OCI-LY7 (cell line): ENCODE measurements at regions not wholly inside any gene's neighbourhood (a gene's known extent, or its start where the extent isn't known, plus 50 kb on each side); places are given as distances from the start of the nearest gene placed in this dataset.

Experiments
- BruUV-seq: library from RNA; stranded (reverse); fragments of 400-500 nt; replicated peaks from 2 replicates; lab custom pipeline; 2021; lab: Mats Ljungman, UMichigan
- CTCF ChIA-PET: fragments of 300-600 bp; sonication (Branson Sonifier 250); formaldehyde crosslinking; loops from one replicate; lab custom pipeline; 2022; ENCODE audit warnings: antibody characterized with exemption; ENCODE audit not compliant: unreplicated experiment; lab: Charles Lee
- POLR2A ChIA-PET: fragments of 300-600 bp; sonication (Branson Sonifier 250); formaldehyde crosslinking; loops from one replicate; lab custom pipeline; 2022; ENCODE audit warnings: antibody characterized with exemption; lab: Charles Lee
- DNase-seq: peaks from one replicate; pipeline ENCODE4 v3.0.0-alpha.2; 2015; ENCODE audit warnings: low spot score
- H2AFZ ChIP-seq: fragments of 200-600 bp; sonication (generic), shearing (Covaris generic); 2 replicates; pipeline ENCODE4 v1.6.1; 2014; ENCODE audit warnings: mild to moderate bottlenecking, antibody characterized with exemption, low read length, moderate library complexity
- H3K27ac ChIP-seq: fragments of 200-600 bp; sonication (generic); 2 replicates; pipeline ENCODE4 v1.5.1; 2014; ENCODE audit warnings: mixed run types, low read depth, mild to moderate bottlenecking, moderate library complexity, low read length, inconsistent platforms; ENCODE audit not compliant: poor library complexity, severe bottlenecking
- H3K36me3 ChIP-seq: fragments of 200-600 bp; sonication (generic); 2 replicates; pipeline ENCODE4 v1.6.1; 2014; ENCODE audit warnings: mild to moderate bottlenecking, antibody characterized with exemption, low read length, moderate library complexity, mixed read lengths; ENCODE audit not compliant: insufficient read depth
- H3K4me1 ChIP-seq: fragments of 200-600 bp; sonication (generic); 2 replicates; pipeline ENCODE4 v1.5.1; 2014; ENCODE audit warnings: mild to moderate bottlenecking, low read length; ENCODE audit not compliant: insufficient read depth, poor library complexity, severe bottlenecking
- H3K4me2 ChIP-seq: fragments of 200-600 bp; sonication (generic); 2 replicates; pipeline ENCODE4 v1.6.1; 2014; ENCODE audit warnings: mild to moderate bottlenecking, low read length
- H3K4me3 ChIP-seq: fragments of 200-600 bp; sonication (generic); 2 replicates; pipeline ENCODE4 v1.5.1; 2014; ENCODE audit warnings: mild to moderate bottlenecking, low read depth, low read length; ENCODE audit not compliant: poor library complexity, severe bottlenecking
- H3K79me2 ChIP-seq: fragments of 200-600 bp; sonication (generic); 2 replicates; pipeline ENCODE4 v1.6.1; 2016; ENCODE audit warnings: low read depth, mild to moderate bottlenecking, low read length, moderate library complexity, mixed read lengths; ENCODE audit not compliant: insufficient read depth
- H3K9me2 ChIP-seq: fragments of 200-600 bp; sonication (generic); 2 replicates; pipeline ENCODE4 v1.6.1; 2016; ENCODE audit warnings: mild to moderate bottlenecking, low read length, mixed read lengths; ENCODE audit not compliant: insufficient read depth
- H3K9me3 ChIP-seq: fragments of 200-600 bp; sonication (generic); 2 replicates; pipeline ENCODE4 v1.6.1; 2014; ENCODE audit warnings: mild to moderate bottlenecking, mixed run types, low read length, mixed read lengths
- H4K20me1 ChIP-seq: fragments of 200-600 bp; sonication (generic); 2 replicates; pipeline ENCODE4 v1.6.1; 2014; ENCODE audit warnings: mild to moderate bottlenecking, antibody characterized with exemption, low read length, moderate library complexity, mixed read lengths; ENCODE audit not compliant: insufficient read depth
- CTCF ChIP-seq: fragments of 200-600 bp; sonication (generic); conservative IDR thresholded peaks from 2 replicates; pipeline ENCODE4 v1.5.1; 2014; ENCODE audit warnings: mild to moderate bottlenecking, antibody characterized with exemption, low read length, moderate library complexity, mixed read lengths
- EZH2phosphoT487 ChIP-seq: fragments of 200-600 bp; sonication (generic); IDR thresholded peaks from 2 replicates; pipeline ENCODE4 v1.6.1; 2018; ENCODE audit warnings: low read depth, borderline replicate concordance, mild to moderate bottlenecking, mixed run types, antibody characterized with exemption, low read length, moderate library complexity, mixed read lengths
- intact Hi-C: fragments of 100-400 bp; cut with micrococcal nuclease; formaldehyde crosslinking; loops from one replicate; pipeline ENCODE4 v1.10.0; 2022; ENCODE audit not compliant: unreplicated experiment

DNA sequence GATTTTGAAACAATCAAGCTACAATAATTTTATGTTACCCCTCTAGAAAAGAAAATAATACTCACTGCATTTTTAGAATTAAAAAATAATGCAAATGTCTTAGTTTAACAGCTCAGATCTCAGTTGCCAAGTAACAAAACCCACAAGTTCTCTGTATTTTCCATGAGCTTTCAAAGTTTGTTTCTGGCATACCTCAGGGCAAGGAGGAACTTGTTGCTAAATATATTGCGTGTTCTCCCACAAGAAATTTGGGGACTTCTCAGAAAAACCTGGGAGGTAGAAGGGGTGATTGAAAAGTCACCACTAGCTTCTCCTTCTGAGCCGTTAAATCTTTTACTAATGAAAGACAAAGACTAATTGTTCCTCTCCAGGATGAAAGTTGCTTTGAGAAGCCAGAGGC, 236.8 kb upstream of the MARCKS start:
- CTCF ChIA-PET: no interaction called here
- no peak overlapping the region for H3K4me3 ChIP-seq
- POLR2A ChIA-PET: interaction anchor here (0.5 to 3.1 kb wide), 6 partner anchors 9 to 100 kb away, joined by 3 to 21 read pairs (median 6); no protein-coding TSS in a partner anchor
- H3K79me2 ChIP-seq: no peaks in the 10 kb centered on the region
- TF ChIP-seq EZH2phosphoT487 (no peak), CTCF (no peak)
- intact Hi-C loops: no loop called here
- H2AFZ ChIP-seq: no peak overlapping the region
- no peak overlapping the region for H3K4me2 ChIP-seq
- no peaks in the 10 kb centered on the region for H3K36me3 ChIP-seq
- no peaks in the 10 kb centered on the region for H3K9me2 ChIP-seq
- H3K27ac ChIP-seq: no peak overlapping the region
- BruUV-seq: no TSS peak
- no peaks in the 10 kb centered on the region for H3K4me1 ChIP-seq
- no peaks in the 10 kb centered on the region for H3K9me3 ChIP-seq
- H4K20me1 ChIP-seq: no peaks in the 10 kb centered on the region
- no peak for DNase-seq

DNA sequence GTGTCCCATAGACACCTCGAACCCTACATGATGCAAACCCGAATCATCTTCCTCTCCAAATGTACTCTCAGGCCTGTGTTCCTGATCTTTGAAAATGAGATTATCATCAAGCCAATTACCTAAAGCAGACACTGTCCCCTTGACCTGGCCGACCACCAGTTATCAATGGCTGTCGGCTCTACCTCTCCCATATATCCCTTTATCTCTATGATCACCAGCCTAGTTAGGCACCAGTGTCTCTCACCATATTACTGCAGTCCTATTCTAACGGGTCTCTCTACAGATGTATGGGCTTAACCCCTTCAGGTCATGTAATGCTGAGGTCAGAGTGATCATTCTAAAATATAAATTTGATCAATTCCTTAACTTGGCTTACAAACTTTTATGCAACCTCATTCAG, 234.9 kb upstream of the MARCKS start:
- no peak overlapping the region for H3K4me3 ChIP-seq
- H3K4me1 ChIP-seq: peaks cover 16% of the 10 kb centered on the region
- DNase-seq: no peak
- H3K79me2 ChIP-seq: no peaks in the 10 kb centered on the region
- H3K9me3 ChIP-seq: no peaks in the 10 kb centered on the region
- no peak overlapping the region for H3K4me2 ChIP-seq
- intact Hi-C loops: no loop called here
- ChIA-PET CTCF (no interaction called here), POLR2A (interaction anchor here (1.2 kb wide), 1 partner anchor 42 kb away, joined by 3 read pairs; no protein-coding TSS in a partner anchor)
- H3K27ac ChIP-seq: no peak overlapping the region
- H3K36me3 ChIP-seq: no peaks in the 10 kb centered on the region
- H4K20me1 ChIP-seq: no peaks in the 10 kb centered on the region
- TF ChIP-seq CTCF (no peak), EZH2phosphoT487 (no peak)
- BruUV-seq: no TSS peak
- no peak overlapping the region for H2AFZ ChIP-seq
- H3K9me2 ChIP-seq: no peaks in the 10 kb centered on the region

- CTCF ChIA-PET: no interaction called here
- H3K27ac ChIP-seq: no peak overlapping the region
- TF ChIP-seq EZH2phosphoT487 (no peak), CTCF (no peak)
- H2AFZ ChIP-seq: no peak overlapping the region
- intact Hi-C loops: no loop called here
- no peak overlapping the region for H3K4me2 ChIP-seq
- peaks cover 25% of the 10 kb centered on the region for H3K4me1 ChIP-seq
- no peaks in the 10 kb centered on the region; the same call in 1 of the 2 replicates for H3K9me3 ChIP-seq
- no peak overlapping the region for H3K4me3 ChIP-seq
- no peak for DNase-seq
- H3K36me3 ChIP-seq: no peaks in the 10 kb centered on the region
- H3K9me2 ChIP-seq: no peaks in the 10 kb centered on the region
- no TSS peak for BruUV-seq
- POLR2A ChIA-PET: interaction anchor here (0.6 to 1.2 kb wide), 4 partner anchors 20 to 198 kb away, joined by 3 to 6 read pairs (median 4); no protein-coding TSS in a partner anchor
- no peaks in the 10 kb centered on the region for H4K20me1 ChIP-seq
- no peaks in the 10 kb centered on the region for H3K79me2 ChIP-seq
Observed at GRCh38 chr6:113623129-113623528, 234.0 kb upstream of the MARCKS start.
